ENCODE measurements at regions not wholly inside any gene's neighbourhood (a gene's known extent, or its start where the extent isn't known, plus 50 kb on each side); places are given as distances from the start of the nearest gene placed in this dataset.

- H3K27ac ChIP-seq, result no peak overlapping the region
- peaks cover 0 to 3% (median 0%) of the 10 kb centered on the region in 3 donors for H3K27me3 ChIP-seq (ENCODE audit: insufficient read depth in 3 of 3, low read length in 2 of 3)
- ATAC-seq, result no peak
- WGBS, 3 donors, result 71 to 73% (median 72%) methylated on average over 5 of the region's 5 CpGs
- DNase-seq, result no peak
- H3K36me3 ChIP-seq (ENCODE audit: insufficient read depth in 1 of 2, low read depth in 1 of 2), result no peaks in the 10 kb centered on the region
- no peak overlapping the region for H3K4me3 ChIP-seq
- intact Hi-C loops (cut with DNase I), result no loop called here
- H3K9me3 ChIP-seq, result peaks cover 11% of the 10 kb centered on the region
- no peaks in the 10 kb centered on the region for H3K4me1 ChIP-seq
- no peak for TF ChIP-seq CTCF (IDR thresholded peaks at IDR 0.05)
Observed at GRCh38 chr16:87085441-87085840, 231.8 kb downstream of the C16orf95 start.

GRCh38 chr16:87086156-87086555 lies 231.0 kb downstream of the C16orf95 start:
- DNase-seq (no peak), ATAC-seq (no peak)
- H3K27ac ChIP-seq, result no peak overlapping the region
- no peaks in the 10 kb centered on the region for H3K36me3 ChIP-seq (ENCODE audit: insufficient read depth in 1 of 2, low read depth in 1 of 2)
- peaks cover 3% of the 10 kb centered on the region for H3K9me3 ChIP-seq
- no peak overlapping the region for H3K4me3 ChIP-seq
- no peaks in the 10 kb centered on the region for H3K4me1 ChIP-seq
- intact Hi-C loops (cut with DNase I), result no loop called here
- H3K27me3 ChIP-seq (ENCODE audit: insufficient read depth in 3 of 3, low read length in 2 of 3), result peaks cover 0 to 3% (median 0%) of the 10 kb centered on the region in 3 donors
- no peak for TF ChIP-seq CTCF (IDR thresholded peaks at IDR 0.05)
- 59 to 67% (median 61%) methylated on average over 4 of the region's 4 CpGs for WGBS, 3 donors

- DNase-seq (no peak), ATAC-seq (no peak)
- H3K36me3 ChIP-seq (ENCODE audit: insufficient read depth in 1 of 2, low read depth in 1 of 2), result no peaks in the 10 kb centered on the region
- no peaks in the 10 kb centered on the region for H3K9me3 ChIP-seq
- TF ChIP-seq CTCF (IDR thresholded peaks at IDR 0.05), result no peak
- intact Hi-C loops (cut with DNase I), result no loop called here
- no peak overlapping the region for H3K4me3 ChIP-seq
- H3K4me1 ChIP-seq, result no peaks in the 10 kb centered on the region
- no peak overlapping the region for H3K27ac ChIP-seq
- H3K27me3 ChIP-seq (ENCODE audit: insufficient read depth in 3 of 3, low read length in 2 of 3), result peaks cover 0 to 3% (median 0%) of the 10 kb centered on the region in 3 donors
Observed at GRCh38 chr16:87086575-87086974, 230.6 kb downstream of the C16orf95 start.

- ATAC-seq (no peak), DNase-seq (no peak)
- no peak overlapping the region for H3K4me3 ChIP-seq
- peaks cover 0 to 10% (median 0%) of the 10 kb centered on the region in 3 donors for H3K27me3 ChIP-seq (ENCODE audit: insufficient read depth in 3 of 3, low read length in 2 of 3)
- intact Hi-C loops (cut with DNase I), result no loop called here
- no peaks in the 10 kb centered on the region for H3K36me3 ChIP-seq (ENCODE audit: insufficient read depth in 1 of 2, low read depth in 1 of 2)
- no peak overlapping the region for H3K27ac ChIP-seq
- H3K4me1 ChIP-seq, result no peaks in the 10 kb centered on the region
- 92 to 94% (median 92%) methylated on average over 5 of the region's 5 CpGs for WGBS, 3 donors
- no peaks in the 10 kb centered on the region for H3K9me3 ChIP-seq
- no peak for TF ChIP-seq CTCF (IDR thresholded peaks at IDR 0.05)
Observed at GRCh38 chr16:87092958-87093357, 224.2 kb downstream of the C16orf95 start.

- intact Hi-C loops (cut with DNase I), result no loop called here
- 54 to 60% (median 57%) methylated on average over 18 of the region's 18 CpGs for WGBS, 3 donors
- DNase-seq (no peak), ATAC-seq (no peak)
- TF ChIP-seq CTCF (IDR thresholded peaks at IDR 0.05), result no peak
- Histone ChIP-seq H3K4me1 (no peaks in the 10 kb centered on the region), H3K9me3 (no peaks in the 10 kb centered on the region), H3K27me3 (ENCODE audit: insufficient read depth in 3 of 3, low read length in 2 of 3) (peaks cover 0 to 17% (median 4%) of the 10 kb centered on the region in 3 donors), H3K4me3 (no peak overlapping the region), H3K36me3 (ENCODE audit: insufficient read depth in 1 of 2, low read depth in 1 of 2) (no peaks in the 10 kb centered on the region), H3K27ac (no peak overlapping the region)
Observed at GRCh38 chr16:87093804-87094555, 223.2 kb downstream of the C16orf95 start.

Measured in psoas muscle (tissue), 7 donors.